A549 (cell line): ENCODE measurements at regions not wholly inside any gene's neighbourhood (a gene's known extent, or its start where the extent isn't known, plus 50 kb on each side); places are given as distances from the start of the nearest gene placed in this dataset.

ENCODE experiments used
- ATAC-seq, 2 experiments: fragments of 200-7000 bp in 1 of 2; fragments of >200 bp in 1 of 2; cut with Nextera tagmentation in 1 of 2; cut with Tn5 transposase in 1 of 2; 3 replicates each; pipeline versions ENCODE4 v1.8.0 to v1.9.1; 2018 to 2020; ENCODE audit warnings: mild to moderate bottlenecking in 1 of 2, moderate library complexity in 1 of 2
- CTCF ChIA-PET: fragments of 300-600 bp; sonication (Branson Sonifier 250); formaldehyde crosslinking; extraction: SDS; loops from one replicate; lab custom pipeline; 2021; ENCODE audit warnings: antibody characterized with exemption, inconsistent platforms; lab: Yijun Ruan, JAX
- POLR2A ChIA-PET: fragments of 350-600 bp; formaldehyde crosslinking; extraction: SDS; loops from one replicate; lab custom pipeline; 2021; ENCODE audit warnings: antibody characterized with exemption, inconsistent platforms; lab: Yijun Ruan, JAX
- DNase-seq, 2 experiments: peaks; one replicate each; pipeline versions ENCODE4 v3.0.0 to v3.0.0-alpha.2; 2011 to 2016; ENCODE audit warnings: low read depth in 1 of 2, low spot score in 1 of 2
- FAIRE-seq: peaks from 2 replicates; lab custom pipeline; 2011; peaks lifted over from hg19 to GRCh38; lab: Jason Lieb, UNC
- H3K27ac ChIP-seq, 2 experiments: fragments of >200 bp; sonication (Bioruptor Twin); formaldehyde crosslinking; 3 replicates each; pipeline ENCODE4 v1.5.1; 2016 to 2017
- H3K4me1 ChIP-seq: fragments of >200 bp; sonication (Bioruptor Twin); formaldehyde crosslinking; 3 replicates; pipeline ENCODE4 v1.6.1; 2016
- H3K4me2 ChIP-seq: fragments of >200 bp; sonication (Bioruptor Twin); formaldehyde crosslinking; 3 replicates; pipeline ENCODE4 v1.6.1; 2016
- H3K4me3 ChIP-seq: fragments of >200 bp; sonication (Bioruptor Twin); formaldehyde crosslinking; 3 replicates; pipeline ENCODE4 v1.5.1; 2016
- H3K9me3 ChIP-seq: fragments of >200 bp; sonication (Bioruptor Twin); formaldehyde crosslinking; 3 replicates; pipeline ENCODE4 v1.6.1; 2016
- CEBPB ChIP-seq, 2 experiments: fragments of >200 bp in 1 of 2; sonication (Bioruptor Twin) in 1 of 2; formaldehyde crosslinking in 1 of 2; IDR thresholded peaks; 2 replicates each; pipeline ENCODE4 v1.6.1; 2012 to 2016
- CHD4 ChIP-seq: fragments of 200-600 bp; sonication (generic); IDR thresholded peaks from 2 replicates; pipeline ENCODE4 v1.6.1; 2016; ENCODE audit warnings: antibody characterized with exemption, mild to moderate bottlenecking, borderline replicate concordance
- CTCF ChIP-seq: fragments of >200 bp; sonication (Bioruptor Twin); formaldehyde crosslinking; IDR thresholded peaks from 3 replicates; pipeline ENCODE4 v1.5.1; 2016
- EHMT2 ChIP-seq: fragments of 200-600 bp; sonication (generic); IDR thresholded peaks from 2 replicates; pipeline ENCODE4 v1.6.1; 2016; ENCODE audit warnings: antibody characterized with exemption, low read depth, mild to moderate bottlenecking, moderate library complexity
- ESRRA ChIP-seq: fragments of 150-350 bp; IDR thresholded peaks from 2 replicates; pipeline ENCODE4 v1.6.1; 2014; ENCODE audit warnings: mild to moderate bottlenecking, low read length, borderline replicate concordance
- GATA3 ChIP-seq: IDR thresholded peaks from 2 replicates; pipeline ENCODE4 v1.6.1; 2012; ENCODE audit warnings: borderline replicate concordance
- HDAC2 ChIP-seq: fragments of 200-600 bp; sonication (generic); IDR thresholded peaks from 2 replicates; pipeline ENCODE4 v1.6.1; 2016
- HEYL ChIP-seq: fragments of 250-450 bp; sonication (Bioruptor Pico); IDR thresholded peaks from 2 replicates; pipeline ENCODE4 v1.8.0; 2021; ENCODE audit warnings: mild to moderate bottlenecking, moderate library complexity
- HOXA7 ChIP-seq: fragments of 250-450 bp; sonication (Bioruptor Pico); IDR thresholded peaks from 2 replicates; pipeline ENCODE4 v1.5.0; 2020; ENCODE audit warnings: mild to moderate bottlenecking, moderate library complexity
- MAFK ChIP-seq: fragments of 450-650 bp; IDR thresholded peaks from 2 replicates; pipeline ENCODE4 v1.6.1; 2014; ENCODE audit not compliant: partially characterized antibody
- NFE2L2 ChIP-seq: fragments of 150-350 bp; conservative IDR thresholded peaks from 2 replicates; pipeline ENCODE4 v1.6.1; 2014; ENCODE audit warnings: low read length
- POLR2AphosphoS2 ChIP-seq: conservative IDR thresholded peaks from 2 replicates; pipeline ENCODE4 v1.6.1; 2012; ENCODE audit warnings: low read length, improper control_type of control experiment, inconsistent platforms
- RCOR1 ChIP-seq: fragments of 150-350 bp; IDR thresholded peaks from 2 replicates; pipeline ENCODE4 v1.6.1; 2014; ENCODE audit warnings: antibody characterized with exemption, low read length, low read depth
- RFX5 ChIP-seq: fragments of 450-650 bp; IDR thresholded peaks from 2 replicates; pipeline ENCODE4 v1.7.1; 2014; ENCODE audit warnings: antibody characterized with exemption, mild to moderate bottlenecking, moderate library complexity
- RNF2 ChIP-seq: fragments of 200-600 bp; sonication (generic); IDR thresholded peaks from 2 replicates; pipeline ENCODE4 v1.6.1; 2016; ENCODE audit warnings: low read depth, mild to moderate bottlenecking, antibody characterized with exemption, moderate library complexity, borderline replicate concordance
- TFCP2L1 ChIP-seq: fragments of 250-450 bp; sonication (Bioruptor Pico); IDR thresholded peaks from 2 replicates; pipeline ENCODE4 v1.5.0; 2021; ENCODE audit warnings: mild to moderate bottlenecking
- ZC3H11A ChIP-seq: fragments of 450-650 bp; IDR thresholded peaks from 2 replicates; pipeline ENCODE4 v1.6.1; 2014; ENCODE audit warnings: antibody characterized with exemption, mild to moderate bottlenecking
- ZSCAN20 ChIP-seq: fragments of 250-450 bp; sonication (Bioruptor Pico); IDR thresholded peaks from 2 replicates; pipeline ENCODE4 v1.8.0; 2022; ENCODE audit warnings: mild to moderate bottlenecking, moderate library complexity
- WGBS: methylation state at CpG from one replicate; pipeline ENCODE4 v1.1.6; 2017; ENCODE audit errors: missing lambda C conversion rate; 5-methylcytosine and 5-hydroxymethylcytosine counted together
- TF ChIP-seq, protein P1 (sequence below): IDR thresholded peaks from 2 replicates; pipeline ENCODE4 v1.6.1; 2012
- TF ChIP-seq, protein P2 (sequence below): IDR thresholded peaks from 2 replicates; pipeline ENCODE4 v1.6.1; 2012
- TF ChIP-seq, protein P3 (sequence below): fragments of 250-450 bp; sonication (Bioruptor Pico); IDR thresholded peaks from 2 replicates; pipeline ENCODE4 v1.5.0; 2021; ENCODE audit warnings: mild to moderate bottlenecking, moderate library complexity, borderline replicate concordance

GRCh38 chr12:91866566-91866965 lies 279.1 kb downstream of the BTG1 start:
- Histone ChIP-seq H3K27ac (no peak overlapping the region), H3K9me3 (peaks cover 3% of the 10 kb centered on the region; the same call in 1 of the 3 replicates), H3K4me3 (no peak overlapping the region), H3K4me2 (no peak overlapping the region), H3K4me1 (no peaks in the 10 kb centered on the region)
- ATAC-seq (no peak), DNase-seq (no peak), FAIRE-seq (no peak)
- CTCF ChIA-PET, result no interaction called here
- 67% methylated on average over 5 of the region's 5 CpGs for WGBS
- TF ChIP-seq RCOR1 (no peak), RNF2 (no peak), NFE2L2 (no peak), TFCP2L1 (no peak), GATA3 (no peak)
- POLR2A ChIA-PET, result no interaction called here

GRCh38 chr12:91863702-91864101 lies 281.9 kb downstream of the BTG1 start:
- Histone ChIP-seq H3K4me2 (no peak overlapping the region), H3K4me3 (no peak overlapping the region), H3K27ac (no peak overlapping the region), H3K9me3 (no peaks in the 10 kb centered on the region), H3K4me1 (no peaks in the 10 kb centered on the region)
- ATAC-seq (no peak), FAIRE-seq (no peak), DNase-seq (no peak)
- TF ChIP-seq HOXA7 (CRISPR knock-in tag) (no peak), HDAC2 (no peak), RNF2 (no peak), ESRRA (no peak), CEBPB (IDR thresholded peaks at IDR 0.05) (no peak), ZSCAN20 (CRISPR knock-in tag) (no peak)
- TF ChIP-seq, protein P1, sequence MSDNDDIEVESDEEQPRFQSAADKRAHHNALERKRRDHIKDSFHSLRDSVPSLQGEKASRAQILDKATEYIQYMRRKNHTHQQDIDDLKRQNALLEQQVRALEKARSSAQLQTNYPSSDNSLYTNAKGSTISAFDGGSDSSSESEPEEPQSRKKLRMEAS, result no peak
- 45% methylated on average over 3 of the region's 3 CpGs for WGBS
- ChIA-PET CTCF (interaction anchor here (1.2 to 1.6 kb wide), 2 partner anchors 52 to 63 kb away, joined by 3 to 4 read pairs; no protein-coding TSS in a partner anchor), POLR2A (no interaction called here)

GRCh38 chr12:91861554-91861953 lies 284.1 kb downstream of the BTG1 start:
- H3K4me2 ChIP-seq, result no peak overlapping the region
- no peak overlapping the region for H3K27ac ChIP-seq
- H3K4me3 ChIP-seq, result no peak overlapping the region
- 64% methylated on average over 1 of the region's 1 CpG for WGBS
- POLR2A ChIA-PET, result no interaction called here
- H3K9me3 ChIP-seq, result no peaks in the 10 kb centered on the region
- FAIRE-seq (no peak), DNase-seq (no peak), ATAC-seq (no peak)
- H3K4me1 ChIP-seq, result no peaks in the 10 kb centered on the region
- CTCF ChIA-PET, result no interaction called here
- TF ChIP-seq MAFK (no peak), POLR2AphosphoS2 (no peak), RFX5 (no peak), HOXA7 (CRISPR knock-in tag) (no peak), GATA3 (no peak), TFCP2L1 (no peak), CHD4 (no peak), EHMT2 (no peak), HEYL (no peak), CTCF (no peak), ZC3H11A (no peak)
- TF ChIP-seq, protein P2, sequence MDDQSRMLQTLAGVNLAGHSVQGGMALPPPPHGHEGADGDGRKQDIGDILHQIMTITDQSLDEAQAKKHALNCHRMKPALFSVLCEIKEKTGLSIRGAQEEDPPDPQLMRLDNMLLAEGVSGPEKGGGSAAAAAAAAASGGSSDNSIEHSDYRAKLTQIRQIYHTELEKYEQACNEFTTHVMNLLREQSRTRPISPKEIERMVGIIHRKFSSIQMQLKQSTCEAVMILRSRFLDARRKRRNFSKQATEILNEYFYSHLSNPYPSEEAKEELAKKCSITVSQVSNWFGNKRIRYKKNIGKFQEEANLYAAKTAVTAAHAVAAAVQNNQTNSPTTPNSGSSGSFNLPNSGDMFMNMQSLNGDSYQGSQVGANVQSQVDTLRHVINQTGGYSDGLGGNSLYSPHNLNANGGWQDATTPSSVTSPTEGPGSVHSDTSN, result no peak
- TF ChIP-seq, protein P3, sequence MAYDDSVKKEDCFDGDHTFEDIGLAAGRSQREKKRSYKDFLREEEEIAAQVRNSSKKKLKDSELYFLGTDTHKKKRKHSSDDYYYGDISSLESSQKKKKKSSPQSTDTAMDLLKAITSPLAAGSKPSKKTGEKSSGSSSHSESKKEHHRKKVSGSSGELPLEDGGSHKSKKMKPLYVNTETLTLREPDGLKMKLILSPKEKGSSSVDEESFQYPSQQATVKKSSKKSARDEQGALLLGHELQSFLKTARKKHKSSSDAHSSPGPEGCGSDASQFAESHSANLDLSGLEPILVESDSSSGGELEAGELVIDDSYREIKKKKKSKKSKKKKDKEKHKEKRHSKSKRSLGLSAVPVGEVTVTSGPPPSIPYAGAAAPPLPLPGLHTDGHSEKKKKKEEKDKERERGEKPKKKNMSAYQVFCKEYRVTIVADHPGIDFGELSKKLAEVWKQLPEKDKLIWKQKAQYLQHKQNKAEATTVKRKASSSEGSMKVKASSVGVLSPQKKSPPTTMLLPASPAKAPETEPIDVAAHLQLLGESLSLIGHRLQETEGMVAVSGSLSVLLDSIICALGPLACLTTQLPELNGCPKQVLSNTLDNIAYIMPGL (CRISPR knock-in tag), result no peak
